DMS79 treated with DMSO at 0.1 percent for 48 hours (cell line): ENCODE measurements at regions not wholly inside any gene's neighbourhood (a gene's known extent, or its start where the extent isn't known, plus 50 kb on each side); places are given as distances from the start of the nearest gene placed in this dataset.
A peak's percentile ranks its signal among the peaks of the same experiment; 100 is the strongest.
"Not testable (repeated sequence)": the region's sequence is repeated elsewhere in the genome, so short reads cannot be mapped to it uniquely, and the experiment has no call there.

ENCODE experiments used
- DNase-seq: peaks from one replicate; lab custom pipeline; 2025; lab: John Stamatoyannopoulos, UW

- DNase-seq = no peak
Measured at GRCh38 chr3:34109846-34110245, 311.4 kb downstream of the PDCD6IP start.

DNA sequence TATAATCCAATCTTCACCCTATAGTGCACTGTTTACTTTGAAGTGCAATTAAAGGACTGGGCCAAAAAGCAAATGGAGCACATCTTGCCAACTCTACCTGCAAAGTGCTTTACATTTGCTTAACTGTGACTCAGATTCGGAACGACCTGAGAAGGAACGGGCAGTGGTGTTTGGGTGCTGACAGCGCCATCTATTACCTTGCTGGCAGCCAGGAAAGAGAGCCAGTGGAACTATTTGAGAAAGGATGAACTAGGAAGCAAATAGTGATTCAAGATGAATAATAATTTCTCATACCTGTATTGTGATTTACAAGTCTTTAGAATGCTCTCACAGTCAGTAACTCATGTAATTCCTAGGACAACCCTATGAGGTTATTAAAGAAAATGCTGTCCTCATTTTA is 312.9 kb downstream of the PDCD6IP start:
- no peak for DNase-seq

DNA sequence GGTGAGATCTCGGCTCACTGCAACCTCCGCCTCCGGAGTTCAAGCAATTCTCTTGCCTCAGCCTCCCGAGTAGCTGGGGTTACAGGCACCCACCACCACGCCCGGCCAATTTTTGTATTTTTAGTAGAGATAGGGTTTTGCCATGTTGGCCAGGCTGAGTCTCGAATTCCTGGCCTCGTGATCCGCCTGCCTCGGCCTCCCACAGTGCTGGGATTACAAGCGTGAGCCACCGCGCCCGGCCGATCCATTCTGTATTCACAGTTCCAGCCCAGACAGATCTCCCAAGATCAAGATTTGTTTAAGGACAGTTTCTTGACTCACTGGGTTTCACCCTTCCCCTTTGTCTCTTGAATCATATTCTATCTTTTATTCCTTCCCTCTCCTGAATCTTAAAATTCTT is 313.8 kb downstream of the PDCD6IP start:
- DNase-seq = not testable (repeated sequence)

DNA sequence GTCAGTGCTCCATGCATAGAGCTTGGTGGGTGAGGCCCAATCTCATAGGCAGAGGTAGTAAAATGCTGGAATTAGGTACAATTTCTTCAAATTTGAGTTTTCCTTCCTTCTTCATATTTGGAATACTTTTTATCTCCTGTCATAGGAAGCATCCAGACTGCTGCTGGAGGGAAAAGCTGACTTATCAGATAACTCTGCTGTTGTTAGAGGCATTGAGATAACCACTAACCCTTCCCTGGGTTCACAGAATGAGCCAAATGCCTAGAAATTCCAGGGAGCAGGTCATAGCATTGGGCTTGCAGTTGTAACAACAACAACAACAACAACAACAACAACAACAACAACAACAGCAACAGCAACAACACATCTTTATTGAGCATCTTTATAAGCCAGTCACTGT is 332.7 kb downstream of the PDCD6IP start:
- no peak for DNase-seq

GRCh38 chr3:34132069-34132692 is 333.8 kb downstream of the PDCD6IP start:
- peak; percentile 2 for DNase-seq

- DNase-seq = no peak
Measured at GRCh38 chr3:34139566-34139965, 341.1 kb downstream of the PDCD6IP start.

- DNase-seq = no peak
Measured at GRCh38 chr3:34140616-34141015, 342.2 kb downstream of the PDCD6IP start.

DNA sequence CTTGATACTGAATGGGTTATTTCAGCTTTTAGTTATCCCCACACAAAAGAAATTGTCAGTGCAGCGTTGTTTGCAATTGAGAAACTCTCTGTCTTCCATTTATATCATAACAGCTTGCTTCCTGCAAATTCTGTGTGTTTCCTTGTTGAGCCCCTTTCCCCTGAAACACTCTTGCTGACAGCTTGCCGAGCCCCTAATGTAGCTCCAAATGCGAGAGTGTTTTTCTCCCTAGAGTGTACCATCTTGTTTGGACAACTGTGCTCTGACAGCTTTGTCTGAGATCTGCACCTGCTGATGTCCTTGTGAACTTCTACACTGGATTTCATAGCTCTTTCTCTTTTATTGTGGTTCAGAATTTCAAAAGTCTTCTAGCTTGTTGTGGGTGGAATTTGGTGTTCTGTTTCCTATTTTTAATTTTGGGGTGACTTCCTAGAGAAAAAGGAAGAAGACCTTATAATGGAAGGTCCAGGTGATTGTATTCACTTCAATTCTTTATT is 343.5 kb downstream of the PDCD6IP start:
- no peak for DNase-seq

- DNase-seq = no peak
Measured at GRCh38 chr3:34145796-34146195, 347.4 kb downstream of the PDCD6IP start.

GRCh38 chr3:34146596-34146995 is 348.2 kb downstream of the PDCD6IP start:
- no peak for DNase-seq

DNA sequence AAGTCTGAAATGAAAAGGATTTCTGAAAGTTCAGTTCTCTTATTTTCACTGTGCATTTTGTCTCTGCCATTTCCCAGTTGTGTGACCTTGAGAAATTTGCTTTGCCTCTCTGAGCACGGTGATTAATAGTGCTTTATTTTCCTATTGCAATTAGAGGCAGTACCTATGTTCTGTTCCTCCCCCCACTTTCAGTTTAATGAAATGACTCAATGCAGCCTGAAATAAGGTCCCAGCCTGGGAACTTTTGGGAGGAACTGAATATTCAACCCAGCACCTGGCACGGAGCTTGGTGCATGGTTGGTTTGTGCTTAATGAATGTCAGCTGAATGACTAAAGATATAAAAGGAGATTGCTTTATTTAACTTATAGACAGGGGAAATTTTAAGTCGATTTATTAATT is 352.6 kb downstream of the PDCD6IP start:
- DNase-seq = no peak

DNA sequence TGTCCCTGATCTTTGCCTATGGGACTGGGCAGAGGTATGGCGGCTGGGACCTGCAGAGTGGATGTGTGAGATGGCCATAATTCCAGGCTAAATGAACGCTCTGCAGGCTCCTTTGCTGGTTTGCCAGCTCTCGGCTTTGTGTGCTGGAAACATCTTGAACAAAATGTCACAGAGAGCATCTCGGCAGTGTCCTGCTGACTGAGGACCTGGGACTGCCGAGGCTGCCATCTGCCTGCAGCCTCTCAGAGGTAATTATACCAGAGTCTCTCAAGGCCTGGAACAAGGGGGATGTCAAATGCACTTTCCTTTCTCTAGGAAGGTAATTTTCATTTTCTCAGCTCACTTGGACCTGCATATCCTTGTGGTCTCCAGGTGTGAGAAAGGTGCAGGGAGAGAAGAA is 354.2 kb downstream of the PDCD6IP start:
- DNase-seq = no peak

- no peak for DNase-seq
Measured at GRCh38 chr3:34155108-34155507, 356.7 kb downstream of the PDCD6IP start.

- DNase-seq = no peak
Measured at GRCh38 chr3:34155666-34156065, 357.2 kb downstream of the PDCD6IP start.

GRCh38 chr3:34157491-34157890 is 359.1 kb downstream of the PDCD6IP start:
- no peak for DNase-seq

DNA sequence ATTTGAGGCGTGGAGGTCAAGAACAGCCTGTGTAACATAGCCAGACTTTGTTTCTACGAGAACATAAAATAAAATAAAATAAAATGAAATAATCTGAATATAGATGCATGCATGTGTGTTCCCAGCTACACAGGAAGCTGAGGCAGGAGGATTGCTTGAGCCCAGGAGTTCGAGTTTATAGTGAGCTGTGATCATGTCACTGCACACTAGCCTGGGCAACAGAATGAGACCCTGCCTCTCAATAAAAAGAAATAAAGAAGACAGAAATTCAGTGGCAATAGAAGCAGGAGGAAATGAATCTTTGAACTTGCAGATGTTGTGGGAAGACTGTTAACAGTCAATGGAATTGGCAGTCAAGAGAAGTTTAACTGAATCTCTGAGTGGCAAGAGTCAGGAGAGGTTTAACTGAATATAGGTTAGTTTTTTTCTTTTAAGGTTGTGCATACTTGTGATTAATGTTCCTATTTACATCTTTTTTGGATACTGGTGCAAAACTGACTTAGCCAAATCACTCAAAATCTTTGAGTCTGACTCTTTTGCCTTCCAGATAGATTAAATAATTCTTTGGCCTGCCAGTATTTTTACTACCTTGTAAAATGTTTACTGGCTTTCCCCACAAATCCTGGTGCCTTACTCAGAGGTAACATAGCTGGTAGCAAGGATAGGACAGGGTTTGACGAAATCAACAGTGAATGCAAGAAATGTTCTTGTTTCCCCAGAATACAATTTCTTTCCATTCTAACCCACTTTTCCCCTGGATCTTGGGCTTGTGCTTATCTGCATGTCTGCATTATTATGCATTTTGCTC is 361.4 kb downstream of the PDCD6IP start:
- no peak for DNase-seq

GRCh38 chr3:34169636-34170035 is 371.2 kb downstream of the PDCD6IP start:
- DNase-seq = not testable (repeated sequence)

- DNase-seq = no peak
Measured at GRCh38 chr3:34174740-34175139, 376.3 kb downstream of the PDCD6IP start.

DNA sequence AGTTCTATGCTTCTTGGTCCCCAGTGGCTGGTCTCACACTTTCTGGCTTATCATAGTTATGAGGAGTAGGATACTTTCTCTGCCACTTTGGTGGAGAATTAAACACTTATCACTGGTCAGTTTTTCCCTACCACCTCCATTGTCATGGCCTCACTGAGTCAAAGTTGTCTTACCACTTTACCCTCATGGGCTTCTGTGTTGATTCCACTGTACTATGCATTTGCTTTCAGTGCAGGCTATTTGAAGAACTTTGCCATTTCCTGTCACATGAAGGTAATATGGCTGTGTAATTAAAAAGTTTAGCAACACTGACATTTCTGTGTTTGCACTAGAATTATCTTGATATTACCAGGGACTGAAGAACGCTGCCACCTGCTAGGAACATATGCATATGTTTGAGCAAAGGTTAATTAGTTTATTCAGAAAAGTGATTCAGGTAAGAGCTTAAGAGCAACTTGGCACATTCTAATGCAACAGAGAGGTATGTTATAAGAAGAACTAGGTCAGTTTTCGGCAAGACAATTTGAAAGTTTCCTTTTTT is 377.3 kb downstream of the PDCD6IP start:
- no peak for DNase-seq

DNA sequence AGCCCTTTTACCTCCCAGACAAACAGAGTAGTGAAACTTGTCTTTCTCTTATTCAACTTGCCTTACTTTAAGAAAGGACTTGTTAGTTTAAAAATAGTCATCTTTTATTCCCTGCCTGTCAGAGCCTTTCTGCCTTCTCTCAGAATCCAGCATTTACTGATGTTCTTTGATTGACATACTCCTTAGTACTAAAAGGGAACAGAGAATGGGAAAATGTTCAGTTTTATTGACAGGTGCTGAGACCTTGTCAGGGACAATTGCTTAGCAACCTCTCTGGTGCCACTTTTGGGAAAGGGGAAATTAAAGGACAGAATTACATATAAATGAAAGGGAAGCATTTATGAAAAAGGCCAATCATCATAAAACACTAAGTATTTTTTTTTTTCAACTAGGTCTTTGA is 378.3 kb downstream of the PDCD6IP start:
- DNase-seq = no peak

- no peak for DNase-seq
Measured at GRCh38 chr3:34178415-34178814, 380.0 kb downstream of the PDCD6IP start.

GRCh38 chr3:34179716-34180115 is 381.3 kb downstream of the PDCD6IP start:
- no peak for DNase-seq

- DNase-seq = no peak
Measured at GRCh38 chr3:34180532-34180931, 382.1 kb downstream of the PDCD6IP start.
